GM12865 (cell line): ENCODE measurements at regions not wholly inside any gene's neighbourhood (a gene's known extent, or its start where the extent isn't known, plus 50 kb on each side); places are given as distances from the start of the nearest gene placed in this dataset.
"Not testable (repeated sequence)": the region's sequence is repeated elsewhere in the genome, so short reads cannot be mapped to it uniquely, and the experiment has no call there.

Experiments used
- DNase-seq: peaks from one replicate; pipeline ENCODE4 v3.0.0; 2010; ENCODE audit warnings: low read depth
- H3K4me3 ChIP-seq: 2 replicates; pipeline ENCODE4 v1.5.1; 2011; ENCODE audit warnings: mild to moderate bottlenecking, low read depth, low read length, control low read depth
- CTCF ChIP-seq: IDR thresholded peaks from 2 replicates; pipeline ENCODE4 v1.5.1; 2011; ENCODE audit warnings: low read length, control low read depth, low read depth, inconsistent platforms; ENCODE audit not compliant: insufficient read depth; ENCODE audit errors: missing control alignments

- DNase-seq, result no peak
Observed at GRCh38 chr9:100725371-100725770, 147.5 kb downstream of the CAVIN4 start.

GRCh38 chr9:100729336-100729895 lies 151.5 kb downstream of the CAVIN4 start:
- no peak overlapping the region for H3K4me3 ChIP-seq
- no peak for TF ChIP-seq CTCF
- no peak for DNase-seq

More at GRCh38 chr9:100725371-100725770, 147.5 kb downstream of the CAVIN4 start:
- no peak for TF ChIP-seq CTCF
- H3K4me3 ChIP-seq, result no peak overlapping the region

- no peak for TF ChIP-seq CTCF
- H3K4me3 ChIP-seq, result no peak overlapping the region
- DNase-seq, result no peak
Observed at GRCh38 chr9:100730086-100730485, 152.2 kb downstream of the CAVIN4 start.

- no peak for TF ChIP-seq CTCF
- no peak for DNase-seq
- H3K4me3 ChIP-seq, result no peak overlapping the region
Observed at GRCh38 chr9:100731038-100731556, 153.2 kb downstream of the CAVIN4 start.

GRCh38 chr9:100731557-100731956 lies 153.7 kb downstream of the CAVIN4 start:
- TF ChIP-seq CTCF, result no peak
- no peak for DNase-seq
- no peak overlapping the region for H3K4me3 ChIP-seq

DNA sequence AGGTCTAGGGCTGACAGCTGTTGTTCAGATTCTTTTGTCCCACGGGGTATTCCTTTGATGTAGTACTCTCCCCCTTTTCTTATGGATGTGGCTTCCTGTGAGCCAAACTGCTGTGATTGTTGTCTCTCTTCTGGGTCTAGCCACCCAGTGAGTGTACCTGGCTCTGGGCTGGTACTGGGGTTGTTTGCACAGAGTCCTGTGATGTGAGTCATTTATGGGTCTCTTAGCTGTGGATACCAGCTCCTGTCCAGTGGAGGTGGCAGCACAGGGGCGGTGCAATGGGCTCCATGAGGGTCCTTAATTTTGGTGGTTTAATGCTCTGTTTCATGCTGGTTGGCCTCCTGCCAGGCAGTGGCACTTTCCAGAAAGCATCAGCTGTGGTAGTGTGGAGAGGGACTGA lies 161.3 kb downstream of the CAVIN4 start:
- DNase-seq, result no peak
- no peak overlapping the region for H3K4me3 ChIP-seq
- TF ChIP-seq CTCF, result no peak

GRCh38 chr9:100739666-100740065 lies 161.8 kb downstream of the CAVIN4 start:
- no peak for DNase-seq
- no peak overlapping the region for H3K4me3 ChIP-seq
- no peak for TF ChIP-seq CTCF

DNA sequence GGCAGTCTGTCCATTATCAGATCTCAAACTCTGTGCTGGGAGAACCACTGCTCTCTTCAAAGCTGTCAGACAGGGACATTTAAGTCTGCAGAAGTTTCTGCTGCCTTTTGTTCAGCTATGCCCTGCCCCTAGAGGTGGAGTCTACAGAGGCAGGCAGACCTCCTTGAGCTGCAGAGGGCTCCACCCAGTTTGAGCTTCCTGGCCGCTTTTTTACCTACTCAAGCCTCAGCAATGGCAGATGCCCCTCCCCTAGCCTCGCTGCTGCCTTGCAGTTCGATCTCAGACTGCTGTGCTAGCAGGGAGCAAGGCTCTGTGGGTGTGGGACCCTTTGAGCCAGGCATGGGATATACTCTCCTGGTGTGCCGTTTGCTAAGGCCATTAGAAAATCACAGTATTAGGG lies 171.1 kb downstream of the CAVIN4 start:
- not testable (repeated sequence) for H3K4me3 ChIP-seq, DNase-seq
